Fibroblast of skin of abdomen (primary cell): ENCODE measurements at regions not wholly inside any gene's neighbourhood (a gene's known extent, or its start where the extent isn't known, plus 50 kb on each side); places are given as distances from the start of the nearest gene placed in this dataset.

ENCODE experiments used
- DNase-seq: peaks from one replicate; pipeline ENCODE4 v3.0.0-alpha.2; 2013

DNA sequence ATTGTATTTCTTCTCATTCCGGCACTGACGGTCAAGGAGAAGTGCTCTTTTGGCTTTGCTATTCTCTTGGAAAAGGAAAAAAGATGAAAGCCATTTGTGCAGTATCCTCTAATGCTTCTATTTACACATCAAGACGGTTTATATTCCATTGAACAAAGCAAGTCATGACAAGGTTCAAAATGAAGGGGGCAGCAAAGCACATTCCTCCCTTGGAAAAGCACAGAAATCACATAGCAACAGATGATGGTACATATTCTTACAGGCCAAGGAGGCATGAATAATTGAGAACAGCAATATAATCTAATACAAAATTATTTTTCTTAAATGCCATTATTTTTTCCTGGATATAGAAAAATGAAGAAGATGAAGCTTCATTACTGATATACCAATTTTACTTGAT lies 508.2 kb upstream of the JAG1 start:
- DNase-seq: no peak

DNA sequence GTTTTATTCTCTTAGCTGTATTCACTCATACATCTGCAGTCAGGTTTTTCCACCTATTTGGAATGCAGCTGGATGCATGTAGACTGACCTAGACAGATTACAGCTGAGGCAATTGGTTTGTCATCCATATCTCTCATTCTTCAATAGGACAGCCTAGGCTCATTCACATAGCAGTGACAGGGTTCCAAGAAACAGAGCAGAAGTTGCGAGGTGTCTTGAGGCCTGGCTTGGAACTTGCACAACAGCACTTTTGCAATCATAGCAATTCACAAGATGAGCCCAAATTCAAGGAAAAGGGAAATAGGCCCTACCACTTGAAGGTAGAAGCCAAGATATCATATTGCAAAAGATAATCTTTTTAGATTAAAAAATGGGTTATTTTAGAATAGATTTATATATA lies 508.9 kb upstream of the JAG1 start:
- no peak for DNase-seq

GRCh38 chr20:11186301-11187008 lies 512.7 kb upstream of the JAG1 start:
- DNase-seq: peak; percentile 46

- DNase-seq: no peak
Observed at GRCh38 chr20:11188843-11189603, 515.2 kb upstream of the JAG1 start.

DNA sequence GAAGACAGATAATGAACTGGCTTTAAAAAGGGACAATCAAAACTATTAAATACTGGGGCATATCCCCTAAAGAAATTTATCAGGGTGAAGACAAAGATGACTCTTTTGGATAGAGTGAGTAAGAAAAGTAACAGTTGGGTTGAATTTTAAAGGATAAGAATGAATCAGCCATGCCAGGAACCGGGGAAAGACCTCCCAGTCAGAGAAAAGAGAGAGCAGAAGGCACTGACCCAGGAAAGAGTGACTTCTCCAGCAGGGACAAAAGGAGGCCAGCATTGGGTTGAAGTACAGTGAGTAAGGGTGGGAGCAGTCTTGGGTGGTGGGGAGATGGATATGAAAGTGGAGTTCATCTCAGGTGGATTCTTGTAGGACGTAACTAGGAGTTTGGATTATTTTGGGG lies 516.9 kb upstream of the JAG1 start:
- no peak for DNase-seq

- DNase-seq: no peak
Observed at GRCh38 chr20:11192106-11192505, 518.3 kb upstream of the JAG1 start.

GRCh38 chr20:11193241-11193640 lies 519.4 kb upstream of the JAG1 start:
- DNase-seq: peak; percentile 16

DNA sequence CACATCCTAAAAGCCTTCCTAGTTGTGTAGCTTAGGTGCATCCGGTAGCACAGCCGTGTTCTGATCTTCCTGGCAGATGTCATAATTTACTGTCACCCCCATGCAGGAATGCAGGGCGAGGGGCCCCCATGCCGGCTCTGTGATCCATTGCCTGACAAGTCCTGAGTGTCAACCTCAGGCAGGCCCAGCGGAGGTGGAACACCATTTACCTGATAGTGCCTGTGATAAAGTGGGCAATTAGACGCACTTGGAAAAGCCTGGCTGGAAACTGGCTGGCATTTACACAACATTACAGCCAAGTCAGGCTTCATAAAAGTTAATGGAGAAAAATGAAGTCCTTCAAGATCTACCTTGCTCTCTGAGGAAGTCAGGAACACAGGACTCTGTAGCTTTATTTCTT lies 521.4 kb upstream of the JAG1 start:
- DNase-seq: no peak

GRCh38 chr20:11195899-11196558 lies 522.2 kb upstream of the JAG1 start:
- DNase-seq: peak; percentile 65

DNA sequence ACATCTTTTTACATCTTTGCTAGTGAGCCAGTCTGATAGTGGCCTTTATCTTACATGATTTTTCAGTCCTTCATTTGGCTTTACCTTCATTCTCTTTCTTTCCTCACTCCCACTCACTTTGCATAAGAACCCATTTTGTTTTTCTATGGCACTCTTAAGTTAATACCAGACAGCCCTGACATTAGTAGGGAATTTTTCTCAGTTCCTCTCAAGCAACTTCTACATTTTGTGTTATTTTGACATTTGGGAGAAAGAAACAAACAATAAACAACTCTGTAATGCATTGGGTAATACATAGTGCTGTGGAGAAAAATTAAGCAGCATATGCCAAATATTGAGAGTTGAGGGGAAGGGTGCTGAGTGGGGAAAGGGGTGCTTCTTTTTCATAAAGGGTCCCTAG lies 524.1 kb upstream of the JAG1 start:
- no peak for DNase-seq

- no peak for DNase-seq
Observed at GRCh38 chr20:11200423-11200822, 526.6 kb upstream of the JAG1 start.

DNA sequence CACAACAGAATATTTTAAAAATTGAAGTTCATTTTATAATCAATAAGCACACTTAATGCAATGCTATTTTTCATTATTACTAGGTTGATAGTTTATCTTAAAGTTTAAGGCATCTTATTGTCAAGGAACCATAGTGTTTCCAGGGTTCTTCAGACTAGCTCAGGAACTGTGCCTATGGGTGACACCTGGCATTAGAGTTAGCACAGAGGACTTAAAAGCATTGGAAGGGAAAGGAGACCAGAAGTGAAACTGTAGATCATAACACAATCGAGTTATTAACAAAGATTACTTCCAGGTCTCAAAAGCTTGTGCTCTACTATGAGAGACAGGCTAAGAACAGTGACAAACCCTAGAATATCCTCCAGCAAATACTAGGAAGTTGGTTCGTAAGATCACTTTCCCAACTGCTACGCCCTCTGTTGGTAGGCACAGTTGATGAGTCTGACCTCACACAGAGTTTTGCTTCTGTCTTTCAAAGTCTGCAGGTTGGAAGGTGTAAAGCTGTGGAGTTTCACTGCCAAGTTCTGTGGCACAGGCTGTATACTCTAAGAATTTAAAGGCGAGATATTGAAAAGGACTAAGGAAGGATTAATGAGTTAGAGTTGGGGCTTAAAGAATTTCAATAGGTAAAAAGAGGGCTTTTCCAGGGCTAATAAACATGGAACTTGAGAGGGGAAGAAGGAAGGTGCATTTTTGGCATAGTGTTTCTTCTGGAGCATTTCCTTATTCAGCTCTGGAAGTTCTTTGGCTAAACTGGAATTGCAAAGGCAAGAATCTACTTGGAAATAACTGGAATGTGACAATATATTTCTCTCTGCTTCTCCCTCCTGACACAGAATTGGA lies 531.3 kb upstream of the JAG1 start:
- peak; percentile 52 for DNase-seq

DNA sequence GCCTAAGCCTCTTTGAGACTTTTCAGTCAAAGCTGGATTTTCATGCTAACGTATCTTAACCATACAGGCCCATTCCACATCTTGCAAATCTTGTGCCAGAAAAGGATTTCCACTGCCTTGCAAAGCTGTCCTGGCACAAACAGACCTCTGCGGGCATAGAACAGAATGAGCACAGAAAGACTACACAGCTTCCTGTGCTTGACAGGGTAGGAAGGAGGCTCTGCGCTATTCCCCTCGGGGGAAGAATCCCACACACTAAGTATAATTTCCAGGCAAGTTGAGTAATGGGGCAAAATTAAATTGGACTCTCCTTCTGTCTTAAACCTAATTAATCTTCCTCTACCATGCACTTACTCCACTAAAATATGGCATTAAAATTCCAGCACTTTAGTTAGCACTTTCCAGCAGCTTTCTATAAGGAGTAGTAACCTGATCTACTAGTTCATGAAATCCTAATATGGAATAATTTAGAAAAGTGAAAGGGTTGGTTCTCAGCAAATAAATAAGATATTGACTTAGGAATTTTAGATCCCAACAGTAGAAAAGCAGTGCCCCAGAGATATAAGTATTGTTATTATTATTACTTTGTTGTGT lies 532.1 kb upstream of the JAG1 start:
- DNase-seq: no peak

- peak; percentile 77 for DNase-seq
Observed at GRCh38 chr20:11207749-11208502, 534.1 kb upstream of the JAG1 start.

- no peak for DNase-seq
Observed at GRCh38 chr20:11210611-11211010, 536.8 kb upstream of the JAG1 start.

GRCh38 chr20:11212272-11212671 lies 538.5 kb upstream of the JAG1 start:
- no peak for DNase-seq

- DNase-seq: no peak
Observed at GRCh38 chr20:11212902-11213301, 539.1 kb upstream of the JAG1 start.

- peak; percentile 54 for DNase-seq
Observed at GRCh38 chr20:11214256-11214840, 540.5 kb upstream of the JAG1 start.

GRCh38 chr20:11216451-11217314 lies 542.9 kb upstream of the JAG1 start:
- peak; percentile 80 for DNase-seq
